BJ (cell line): ENCODE measurements at regions not wholly inside any gene's neighbourhood (a gene's known extent, or its start where the extent isn't known, plus 50 kb on each side); places are given as distances from the start of the nearest gene placed in this dataset.
"Not testable (repeated sequence)": the region's sequence is repeated elsewhere in the genome, so short reads cannot be mapped to it uniquely, and the experiment has no call there.

Source experiments
- CTCF ChIA-PET: fragments of 350-600 bp; formaldehyde crosslinking; extraction: SDS; loops from one replicate; lab custom pipeline; 2021; ENCODE audit warnings: antibody characterized with exemption, inconsistent platforms; lab: Yijun Ruan, JAX
- POLR2A ChIA-PET: fragments of 300-600 bp; sonication (Branson Sonifier 250); formaldehyde crosslinking; extraction: SDS; loops from one replicate; lab custom pipeline; 2021; ENCODE audit warnings: antibody characterized with exemption; lab: Charles Lee
- DNase-seq: peaks from one replicate; pipeline ENCODE4 v3.0.0-alpha.2; 2011; ENCODE audit warnings: low read depth
- H3K27me3 ChIP-seq: 2 replicates; pipeline ENCODE4 v1.6.0; 2011; ENCODE audit warnings: low read length; ENCODE audit not compliant: control insufficient read depth, insufficient read depth
- H3K36me3 ChIP-seq: 2 replicates; pipeline ENCODE4 v1.5.1; 2011; ENCODE audit warnings: low read length; ENCODE audit not compliant: control insufficient read depth, insufficient read depth
- H3K4me3 ChIP-seq: 2 replicates; pipeline ENCODE4 v1.5.1; 2011; ENCODE audit warnings: low read depth, mild to moderate bottlenecking, control low read depth, low read length
- CTCF ChIP-seq: IDR thresholded peaks from 2 replicates; pipeline ENCODE4 v1.5.1; 2011; ENCODE audit warnings: low read depth, mild to moderate bottlenecking, control low read depth, inconsistent platforms, low read length, moderate library complexity; ENCODE audit not compliant: insufficient read depth

DNA sequence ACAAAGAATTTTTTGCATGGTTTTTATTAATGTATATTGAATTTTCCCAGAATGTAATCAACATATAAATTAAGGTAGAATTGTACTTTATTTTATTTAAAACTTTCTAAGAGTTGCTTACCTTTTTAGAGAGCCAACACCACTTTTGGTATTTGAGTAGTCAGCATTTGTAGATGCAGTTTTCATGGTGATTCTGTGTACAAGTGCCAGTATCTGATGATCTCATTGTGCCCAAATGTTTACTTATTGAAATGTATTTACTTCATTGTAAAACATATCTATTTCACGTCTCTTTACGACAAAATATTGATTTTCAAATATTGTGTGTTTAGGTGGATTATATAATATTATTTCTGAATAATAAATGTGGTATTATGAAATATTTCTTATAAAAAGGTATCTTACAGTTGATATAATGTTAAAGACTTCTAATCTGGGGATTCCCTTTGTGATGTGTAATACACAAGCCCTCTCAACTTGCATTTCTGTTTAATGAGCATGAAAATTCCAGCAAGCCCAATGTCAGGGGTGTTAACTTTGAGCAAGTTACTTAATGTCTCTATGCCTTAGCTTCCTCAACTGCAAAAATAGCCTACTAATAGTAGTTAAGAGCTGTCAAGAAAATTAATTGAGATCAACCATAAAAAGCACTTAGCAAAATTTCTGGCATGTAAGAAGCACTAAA is 141.8 kb upstream of the ZNF648 start:
- ChIA-PET POLR2A (no interaction called here), CTCF (interaction anchor here (1.4 kb wide), 1 partner anchor 194 kb away, joined by 4 read pairs; no protein-coding TSS in a partner anchor)
- TF ChIP-seq CTCF = no peak

DNA sequence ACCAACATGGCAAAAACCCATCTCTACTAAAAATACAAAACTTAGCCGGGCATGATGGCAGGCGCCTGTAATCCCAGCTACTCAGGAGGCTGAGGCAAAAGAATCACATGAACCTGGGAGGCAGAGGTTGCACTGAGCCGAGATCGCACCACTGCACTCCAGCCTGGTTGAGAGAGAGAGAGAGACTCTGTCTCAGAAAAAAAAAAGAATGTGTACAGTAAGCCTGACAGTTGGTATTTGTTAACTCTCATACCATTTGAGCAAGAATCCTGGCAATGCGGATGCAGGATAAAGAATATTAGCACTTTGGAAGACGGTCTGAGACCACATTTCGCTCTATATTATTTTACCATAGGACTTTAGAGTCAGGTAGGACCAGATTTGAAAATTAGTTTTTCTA is 140.0 kb upstream of the ZNF648 start:
- H3K36me3 ChIP-seq, POLR2A ChIA-PET, H3K27me3 ChIP-seq, H3K4me3 ChIP-seq, DNase-seq: not testable (repeated sequence)
- CTCF ChIA-PET = interaction anchor here (2.8 kb wide), 1 partner anchor 58 kb away, joined by 9 read pairs; no protein-coding TSS in a partner anchor

More for the DNA sequence above, 141.8 kb upstream of the ZNF648 start:
- Histone ChIP-seq H3K4me3 (no peak overlapping the region), H3K27me3 (0 out of 2 replicates have a peak, but pooled peaks cover 1% of the 10 kb centered on the region), H3K36me3 (no peaks in the 10 kb centered on the region)
- DNase-seq = no peak

DNA sequence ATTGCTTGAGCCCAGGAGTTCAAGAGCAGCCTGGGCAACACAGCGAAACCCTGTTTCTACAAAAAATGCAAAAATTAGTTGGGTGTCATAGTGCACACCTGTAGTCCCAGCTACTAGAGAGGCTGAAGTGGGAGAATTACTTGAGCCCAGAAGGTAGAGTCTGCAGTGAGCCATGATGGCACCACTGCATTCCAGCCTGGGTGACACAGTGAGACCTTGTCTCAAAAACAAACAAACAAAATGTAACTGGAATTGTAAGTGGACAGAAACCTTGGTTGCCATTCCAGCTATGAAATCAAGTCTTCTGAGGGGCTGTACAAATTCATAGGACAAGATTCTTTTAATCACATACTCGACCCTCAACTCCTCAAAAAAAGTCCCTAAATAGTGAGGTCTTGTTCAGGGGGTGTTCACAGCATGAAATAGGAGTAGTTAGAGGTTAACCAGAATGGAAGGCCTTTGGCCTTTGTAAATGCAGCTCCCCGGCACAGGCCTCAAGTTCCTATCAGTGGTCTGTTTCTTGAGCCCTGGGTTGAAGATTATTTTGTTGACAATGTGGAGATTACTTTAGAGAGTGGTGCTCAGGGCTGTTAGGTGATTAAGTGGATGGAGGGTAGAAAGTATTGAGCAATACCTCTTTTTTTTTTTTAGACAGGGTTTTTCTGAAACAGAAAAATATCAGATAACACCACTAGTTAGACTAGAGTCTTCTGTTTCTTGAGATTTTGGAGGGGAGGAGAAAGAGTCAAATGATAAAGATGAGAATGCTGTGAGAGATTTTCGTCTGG is 138.7 kb upstream of the ZNF648 start:
- H3K36me3 ChIP-seq = no peaks in the 10 kb centered on the region
- CTCF ChIA-PET = interaction anchor here (0.7 to 2.8 kb wide), 2 partner anchors 56 to 191 kb away, joined by 3 to 9 read pairs; partner anchors contain the start of gene GLUL
- POLR2A ChIA-PET = no interaction called here
- DNase-seq = no peak
- H3K4me3 ChIP-seq = no peak overlapping the region
- H3K27me3 ChIP-seq = 0 out of 2 replicates have a peak, but pooled peaks cover 1% of the 10 kb centered on the region
- no peak for TF ChIP-seq CTCF

GRCh38 chr1:182198006-182198605 is 136.6 kb upstream of the ZNF648 start:
- Histone ChIP-seq H3K27me3 (0 out of 2 replicates have a peak, but pooled peaks cover 1% of the 10 kb centered on the region), H3K36me3 (no peaks in the 10 kb centered on the region), H3K4me3 (no peak overlapping the region)
- POLR2A ChIA-PET = no interaction called here
- peak; percentile 28; the same call in 1 of the 2 replicates for TF ChIP-seq CTCF
- CTCF ChIA-PET = interaction anchor here (0.6 to 1.2 kb wide), 7 partner anchors 9 to 938 kb away, joined by 3 to 5 read pairs (median 3); no protein-coding TSS in a partner anchor
- no peak for DNase-seq

GRCh38 chr1:182196897-182197870 is 135.7 kb upstream of the ZNF648 start:
- no peaks in the 10 kb centered on the region for H3K36me3 ChIP-seq
- POLR2A ChIA-PET = no interaction called here
- DNase-seq = no peak

More at GRCh38 chr1:182196897-182197870, 135.7 kb upstream of the ZNF648 start:
- Histone ChIP-seq H3K27me3 (0 out of 2 replicates have a peak, but pooled peaks cover 1% of the 10 kb centered on the region), H3K4me3 (no peak overlapping the region)
- CTCF ChIA-PET = interaction anchor here (0.6 to 1.2 kb wide), 9 partner anchors 8 to 939 kb away, joined by 3 to 6 read pairs (median 3); no protein-coding TSS in a partner anchor
- TF ChIP-seq CTCF = no peak
